K562 (cell line): ENCODE measurements at regions not wholly inside any gene's neighbourhood (a gene's known extent, or its start where the extent isn't known, plus 50 kb on each side); places are given as distances from the start of the nearest gene placed in this dataset.

Experiments used
- ATAC-seq: fragments of 200-7000 bp; cut with Tn5 transposase; 3 replicates; pipeline ENCODE4 v1.9.1; 2020; ENCODE audit warnings: moderate library complexity
- BruUV-seq: library from RNA; stranded (reverse); fragments of 400-500 nt; replicated peaks from 2 replicates; lab custom pipeline; 2021; lab: Mats Ljungman, UMichigan
- CTCF ChIA-PET: fragments of 300-600 bp; formaldehyde crosslinking; extraction: SDS; loops from one replicate; lab custom pipeline; 2021; ENCODE audit warnings: low intra/inter-chr PET ratio; lab: Yijun Ruan, JAX
- POLR2A ChIA-PET: fragments of 300-600, 350-650 bp; sonication (Branson Sonifier 250); formaldehyde crosslinking; extraction: SDS; loops from one replicate; lab custom pipeline; 2021; ENCODE audit warnings: antibody characterized with exemption, inconsistent platforms; lab: Yijun Ruan, JAX
- DNase-seq, 4 experiments: peaks; one replicate each; pipeline versions ENCODE4 v3.0.0 to v3.0.0-alpha.2; 2011 to 2018; ENCODE audit warnings: low spot score in 3 of 4, mixed read lengths in 3 of 4; ENCODE audit errors: extremely low read depth in 1 of 4
- FAIRE-seq: peaks from 2 replicates; lab custom pipeline; 2011; peaks lifted over from hg19 to GRCh38; lab: Jason Lieb, UNC
- H2AFZ ChIP-seq: 2 replicates; pipeline ENCODE4 v1.6.0; 2011; ENCODE audit warnings: low read depth, low read length, control low read depth, inconsistent platforms
- H3K27ac ChIP-seq: fragments of 200-600 bp; 3 replicates; pipeline ENCODE4 v1.8.0; 2011; ENCODE audit warnings: low read depth, mild to moderate bottlenecking, control low read depth, inconsistent platforms, low read length, moderate library complexity, mixed read lengths; ENCODE audit errors: extremely low read depth
- H3K27me3 ChIP-seq, 2 experiments: fragments of 300-600 bp in 1 of 2; 2 replicates in 1 of 2; 3 replicates in 1 of 2; pipeline versions ENCODE4 v1.6.0 to v1.8.0; 2011; ENCODE audit warnings: inconsistent platforms in 2 of 2, low read length in 2 of 2, mild to moderate bottlenecking in 1 of 2, mixed read lengths in 1 of 2, moderate library complexity in 1 of 2; ENCODE audit not compliant: control insufficient read depth in 2 of 2, insufficient read depth in 2 of 2
- H3K36me3 ChIP-seq: fragments of 300-600 bp; 3 replicates; pipeline ENCODE4 v1.8.0; 2011; ENCODE audit warnings: mild to moderate bottlenecking, low read length, inconsistent platforms; ENCODE audit not compliant: control insufficient read depth, insufficient read depth
- H3K4me1 ChIP-seq, 2 experiments: fragments of 200-600 bp in 1 of 2; replicated peaks in 1 of 2; 2 replicates in 1 of 2; 3 replicates in 1 of 2; pipeline versions ENCODE4 v1.5.1 to v1.8.0; 2011; ENCODE audit warnings: inconsistent platforms in 2 of 2, low read length in 2 of 2, mild to moderate bottlenecking in 1 of 2, mixed read lengths in 1 of 2, moderate library complexity in 1 of 2; ENCODE audit not compliant: control insufficient read depth in 2 of 2, insufficient read depth in 2 of 2
- H3K4me2 ChIP-seq: 2 replicates; pipeline ENCODE4 v1.6.1; 2011; ENCODE audit warnings: low read length, control low read depth, inconsistent platforms, mixed read lengths; ENCODE audit not compliant: insufficient read depth
- H3K4me3 ChIP-seq: fragments of 200-600 bp; sonication (generic), shearing (Covaris generic); 2 replicates; pipeline ENCODE4 v1.5.1; 2016; ENCODE audit warnings: control low read depth, inconsistent platforms
- H3K79me2 ChIP-seq: fragments of 200-600 bp; 3 replicates; pipeline ENCODE4 v1.8.0; 2011; ENCODE audit warnings: low read length, inconsistent platforms; ENCODE audit not compliant: control insufficient read depth, insufficient read depth
- H3K9ac ChIP-seq, 2 experiments: 2 replicates each; pipeline versions ENCODE4 v1.6.0 to v1.6.1; 2011; ENCODE audit warnings: low read depth in 2 of 2, low read length in 2 of 2, control low read depth in 1 of 2, inconsistent platforms in 1 of 2, mild to moderate bottlenecking in 1 of 2, mixed read lengths in 1 of 2; ENCODE audit not compliant: insufficient read depth in 1 of 2
- H3K9me1 ChIP-seq: one replicate; pipeline ENCODE4 v1.6.0; 2011; ENCODE audit warnings: inconsistent platforms, mild to moderate bottlenecking, low read length, moderate library complexity; ENCODE audit not compliant: control insufficient read depth, insufficient read depth
- H3K9me3 ChIP-seq: replicated peaks from 2 replicates; pipeline ENCODE4 v1.5.1; 2011; ENCODE audit warnings: low read depth, low read length, inconsistent platforms; ENCODE audit not compliant: control insufficient read depth, insufficient read depth
- H4K20me1 ChIP-seq: replicated peaks from 2 replicates; pipeline ENCODE4 v1.6.1; 2011; ENCODE audit warnings: low read length, inconsistent platforms, mixed read lengths; ENCODE audit not compliant: control insufficient read depth, insufficient read depth
- DNMT1 ChIP-seq: fragments of 450-650 bp; IDR thresholded peaks from 2 replicates; pipeline ENCODE4 v1.6.1; 2016; ENCODE audit warnings: antibody characterized with exemption, mild to moderate bottlenecking
- NUFIP1 ChIP-seq: fragments of 450-650 bp; IDR thresholded peaks from 2 replicates; pipeline ENCODE4 v1.6.1; 2018; ENCODE audit not compliant: partially characterized antibody
- POLR2G ChIP-seq: fragments of 200-400 bp; formaldehyde crosslinking; IDR thresholded peaks from 2 replicates; pipeline ENCODE4 v1.6.1; 2017; ENCODE audit warnings: low read depth, mild to moderate bottlenecking, antibody characterized with exemption, low read length, moderate library complexity
- POLR3G ChIP-seq: IDR thresholded peaks from 2 replicates; pipeline ENCODE4 v1.6.1; 2011; ENCODE audit not compliant: insufficient read length, insufficient replicate concordance; ENCODE audit errors: extremely low read depth
- RFX1 ChIP-seq: fragments of 450-650 bp; IDR thresholded peaks from 2 replicates; pipeline ENCODE4 v1.6.1; 2016; ENCODE audit warnings: mild to moderate bottlenecking, moderate library complexity
- SUPT5H ChIP-seq: fragments of 450-650 bp; IDR thresholded peaks from 2 replicates; pipeline ENCODE4 v1.6.1; 2016
- TGIF2 ChIP-seq: sonication (generic); formaldehyde crosslinking; IDR thresholded peaks from 2 replicates; pipeline ENCODE4 v1.8.1; 2022; ENCODE audit warnings: mild to moderate bottlenecking, missing genetic modification reagents, moderate library complexity
- ZNF197 ChIP-seq: fragments of 200-800 bp; sonication (Bioruptor generic); IDR thresholded peaks from 2 replicates; pipeline ENCODE4 v1.6.1; 2016; ENCODE audit warnings: low read depth, missing genetic modification characterization, missing compliant biosample characterization
- ZNF274 ChIP-seq: IDR thresholded peaks from 2 replicates; pipeline ENCODE4 v1.6.1; 2011; ENCODE audit warnings: low read depth, mild to moderate bottlenecking, low read length, moderate library complexity, borderline replicate concordance
- ZNF324 ChIP-seq: fragments of 250-450 bp; sonication (Bioruptor Pico); IDR thresholded peaks from 2 replicates; pipeline ENCODE4 v1.4.0; 2020; ENCODE audit warnings: mild to moderate bottlenecking
- WGBS: fragments of 100-300 bp; shearing (Covaris generic); methylation state at CpG from one replicate; pipeline ENCODE4 v1.1.6; 2016; ENCODE audit warnings: low coverage, mixed read lengths; ENCODE audit not compliant: insufficient coverage; ENCODE audit errors: missing lambda C conversion rate; 5-methylcytosine and 5-hydroxymethylcytosine counted together
- in situ Hi-C: fragments of 300-500 bp; cut with MboI; formaldehyde crosslinking; loops from 4 replicates; pipeline ENCODE4 v1.15.0; 2018; ENCODE audit warnings: inconsistent platforms, mixed read lengths
- intact Hi-C: fragments of 100-400 bp; cut with micrococcal nuclease; formaldehyde crosslinking; loops from 2 replicates; pipeline ENCODE4 v1.14.2; 2022
- TF ChIP-seq, protein P1 (sequence below): fragments of 250-450 bp; sonication (Bioruptor Pico); IDR thresholded peaks from 2 replicates; pipeline ENCODE4 v1.5.0; 2021
- TF ChIP-seq, protein P2 (sequence below): sonication (generic); formaldehyde crosslinking; IDR thresholded peaks from 2 replicates; pipeline ENCODE4 v1.8.0; 2022; ENCODE audit warnings: missing genetic modification reagents, mild to moderate bottlenecking, borderline replicate concordance

DNA sequence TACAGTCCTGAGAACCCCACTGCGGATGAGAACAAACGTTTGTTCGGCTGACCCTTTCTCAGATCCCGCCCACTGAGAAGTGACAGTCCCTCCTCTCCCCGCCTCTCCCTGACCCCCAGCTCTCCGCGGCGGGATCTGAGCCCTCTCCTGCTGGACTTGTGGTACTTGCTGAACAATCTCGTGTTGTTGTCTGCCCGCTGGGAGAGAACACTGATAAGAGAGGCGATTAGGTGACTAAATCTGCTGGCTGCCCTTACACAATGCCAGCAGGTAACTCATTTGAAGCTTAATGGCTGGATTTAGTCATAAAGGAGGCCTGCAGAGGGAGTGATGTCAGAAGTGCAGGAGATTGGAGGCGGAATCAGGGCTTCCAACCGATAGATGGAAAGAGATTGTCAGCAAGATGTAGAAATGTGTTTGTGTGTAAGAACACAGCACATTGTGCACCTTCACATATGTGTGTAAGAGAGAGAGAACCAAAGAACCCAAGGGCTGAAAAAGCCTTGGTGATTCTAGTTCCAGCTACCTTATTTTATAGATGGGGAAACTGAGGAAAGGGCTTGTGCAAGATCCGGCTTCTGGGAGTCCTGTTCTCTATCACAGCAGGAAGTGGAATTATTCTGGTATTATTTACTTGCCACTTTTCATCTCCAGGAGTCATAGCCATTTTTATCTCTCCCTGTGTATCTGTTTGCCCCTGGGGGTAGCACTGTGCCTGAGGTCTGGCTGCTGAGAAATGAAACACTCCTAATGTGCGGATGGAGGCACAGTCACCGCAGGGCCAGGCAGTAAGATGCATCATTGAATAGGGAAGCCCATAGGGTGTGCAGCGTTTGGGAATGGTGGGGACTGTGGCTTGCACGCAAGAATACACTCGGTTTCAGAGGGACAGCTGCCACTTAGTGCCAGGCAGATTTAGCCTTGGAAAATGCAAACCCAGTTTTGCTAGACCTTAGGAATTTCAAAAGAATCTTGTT lies 203.7 kb upstream of the MSX2 start:
- FAIRE-seq: no peak
- no peak for ATAC-seq
- CTCF ChIA-PET: no interaction called here
- in situ Hi-C loops: no loop called here
- no peak for TF ChIP-seq TGIF2
- no peak for TF ChIP-seq RFX1
- TF ChIP-seq DNMT1: no peak
- TF ChIP-seq, protein P1, sequence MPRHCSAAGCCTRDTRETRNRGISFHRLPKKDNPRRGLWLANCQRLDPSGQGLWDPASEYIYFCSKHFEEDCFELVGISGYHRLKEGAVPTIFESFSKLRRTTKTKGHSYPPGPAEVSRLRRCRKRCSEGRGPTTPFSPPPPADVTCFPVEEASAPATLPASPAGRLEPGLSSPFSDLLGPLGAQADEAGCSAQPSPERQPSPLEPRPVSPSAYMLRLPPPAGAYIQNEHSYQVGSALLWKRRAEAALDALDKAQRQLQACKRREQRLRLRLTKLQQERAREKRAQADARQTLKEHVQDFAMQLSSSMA: no peak
- TF ChIP-seq ZNF197: no peak
- no peak for TF ChIP-seq SUPT5H
- no peak for TF ChIP-seq POLR2G
- TF ChIP-seq NUFIP1: no peak
- TF ChIP-seq ZNF274: no peak
- no peak for TF ChIP-seq ZNF324
- TF ChIP-seq, protein P2, sequence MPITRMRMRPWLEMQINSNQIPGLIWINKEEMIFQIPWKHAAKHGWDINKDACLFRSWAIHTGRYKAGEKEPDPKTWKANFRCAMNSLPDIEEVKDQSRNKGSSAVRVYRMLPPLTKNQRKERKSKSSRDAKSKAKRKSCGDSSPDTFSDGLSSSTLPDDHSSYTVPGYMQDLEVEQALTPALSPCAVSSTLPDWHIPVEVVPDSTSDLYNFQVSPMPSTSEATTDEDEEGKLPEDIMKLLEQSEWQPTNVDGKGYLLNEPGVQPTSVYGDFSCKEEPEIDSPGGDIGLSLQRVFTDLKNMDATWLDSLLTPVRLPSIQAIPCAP (CRISPR knock-in tag): no peak
- no peak for TF ChIP-seq POLR3G
- TF ChIP-seq, all 486 proteins: peak for 0
- intact Hi-C loops: no loop called here
- no peak for DNase-seq
- Histone ChIP-seq H3K36me3 (no peaks in the 10 kb centered on the region), H2AFZ (no peak overlapping the region), H3K27me3 (peaks cover 5 to 19% of the 10 kb centered on the region in 2 experiments; a peak in 4 of 5 replicates), H3K9me3 (no peaks in the 10 kb centered on the region), H3K79me2 (no peaks in the 10 kb centered on the region), H3K4me1 (no peaks in the 10 kb centered on the region), H3K4me2 (no peak overlapping the region), H3K9ac (no peak overlapping the region), H3K4me3 (no peak overlapping the region), H3K27ac (no peak overlapping the region), H3K9me1 (no peaks in the 10 kb centered on the region), H4K20me1 (no peaks in the 10 kb centered on the region)
- POLR2A ChIA-PET: no interaction called here
- WGBS: 2% methylated on average over 18 of the region's 19 CpGs
- no TSS peak for BruUV-seq
